H1 (cell line): ENCODE measurements at regions not wholly inside any gene's neighbourhood (a gene's known extent, or its start where the extent isn't known, plus 50 kb on each side); places are given as distances from the start of the nearest gene placed in this dataset.

Experiments
- CBX5 ChIP-seq: fragments of 300-800, 300-1000 bp; sonication (generic); IDR thresholded peaks from 2 replicates; pipeline ENCODE4 v1.7.1; 2016; ENCODE audit warnings: antibody characterized with exemption, low read length, low read depth
- CBX8 ChIP-seq: fragments of 300-800, 300-1000 bp; sonication (generic); IDR thresholded peaks from 2 replicates; pipeline ENCODE4 v1.7.1; 2016; ENCODE audit warnings: low read depth, low read length, borderline replicate concordance
- CEBPB ChIP-seq: IDR thresholded peaks from 2 replicates; pipeline ENCODE4 v1.6.1; 2012; ENCODE audit warnings: low read depth, low read length
- CREB1 ChIP-seq: IDR thresholded peaks from 2 replicates; pipeline ENCODE4 v1.6.1; 2012; ENCODE audit warnings: inconsistent platforms
- CTCF ChIP-seq, 3 experiments: IDR thresholded peaks; 1 replicate in 2 of 3; 2 replicates in 1 of 3; pipeline versions ENCODE4 v1.5.1 to v1.6.1; 2011; ENCODE audit warnings: low read length in 3 of 3, mild to moderate bottlenecking in 3 of 3, inconsistent platforms in 2 of 3, low read depth in 1 of 3, moderate library complexity in 1 of 3; ENCODE audit not compliant: insufficient read depth in 1 of 3; ENCODE audit errors: control extremely low read depth in 1 of 3
- EP300 ChIP-seq, 2 experiments: IDR thresholded peaks; 1 replicate in 1 of 2; 2 replicates in 1 of 2; pipeline ENCODE4 v1.6.1; 2011 to 2012; ENCODE audit warnings: low read depth in 2 of 2, low read length in 2 of 2, mild to moderate bottlenecking in 2 of 2, borderline replicate concordance in 1 of 2, inconsistent platforms in 1 of 2, moderate library complexity in 1 of 2
- EZH2 ChIP-seq: fragments of 200-600 bp; sonication (generic); IDR thresholded peaks from 2 replicates; pipeline ENCODE4 v1.7.1; 2012; ENCODE audit warnings: low read depth, mild to moderate bottlenecking, moderate library complexity, low read length, inconsistent platforms; ENCODE audit not compliant: severe bottlenecking
- FOSL1 ChIP-seq: IDR thresholded peaks from 2 replicates; pipeline ENCODE4 v1.6.1; 2011; ENCODE audit warnings: mild to moderate bottlenecking, low read depth, low read length, moderate library complexity; ENCODE audit not compliant: insufficient read depth
- GTF2F1 ChIP-seq: IDR thresholded peaks from 2 replicates; pipeline ENCODE4 v1.6.1; 2012; ENCODE audit warnings: low read depth, low read length, improper control_type of control experiment, borderline replicate concordance
- JUN ChIP-seq: IDR thresholded peaks from 2 replicates; pipeline ENCODE4 v1.6.1; 2011; ENCODE audit warnings: low read depth, mild to moderate bottlenecking, improper control_type of control experiment, low read length
- KDM5A ChIP-seq: fragments of 200-600 bp; IDR thresholded peaks from 2 replicates; pipeline ENCODE4 v1.7.1; 2012; ENCODE audit warnings: mild to moderate bottlenecking, low read length, inconsistent platforms, mixed read lengths
- POLR2A ChIP-seq, 2 experiments: IDR thresholded peaks; 1 replicate in 1 of 2; 2 replicates in 1 of 2; pipeline ENCODE4 v1.6.1; 2011; ENCODE audit warnings: low read depth in 2 of 2, low read length in 2 of 2, mild to moderate bottlenecking in 2 of 2; ENCODE audit errors: control extremely low read depth in 1 of 2
- RFX5 ChIP-seq: IDR thresholded peaks from 2 replicates; pipeline ENCODE4 v1.6.1; 2011; ENCODE audit warnings: low read depth, low read length, improper control_type of control experiment, borderline replicate concordance
- SP2 ChIP-seq: IDR thresholded peaks from 2 replicates; pipeline ENCODE4 v1.6.1; 2012; ENCODE audit warnings: mild to moderate bottlenecking, low read length, inconsistent platforms

GRCh38 chr1:65493802-65494201 lies 73.3 kb downstream of the LEPR start:
- no peak for TF ChIP-seq JUN
- no peak for TF ChIP-seq CTCF (IDR thresholded peaks at IDR 0.05; ENCODE audit: control extremely low read depth in 1 of 3, insufficient read depth in 1 of 3, low read depth in 1 of 3, low read length in 3 of 3)
- no peak for TF ChIP-seq POLR2A (IDR thresholded peaks at IDR 0.05; ENCODE audit: control extremely low read depth in 1 of 2, low read depth in 2 of 2, low read length in 2 of 2)
- TF ChIP-seq KDM5A: no peak
- TF ChIP-seq CBX8: no peak
- TF ChIP-seq CREB1: no peak
- TF ChIP-seq EZH2: no peak
- no peak for TF ChIP-seq SP2
- no peak for TF ChIP-seq CBX5
- no peak for TF ChIP-seq EP300 (IDR thresholded peaks at IDR 0.05; ENCODE audit: borderline replicate concordance in 1 of 2, low read depth in 2 of 2, low read length in 2 of 2)
- TF ChIP-seq GTF2F1: no peak
- no peak for TF ChIP-seq CEBPB
- no peak for TF ChIP-seq FOSL1
- TF ChIP-seq RFX5: no peak
